Activated CD4-positive, alpha-beta T cell treated with anti-CD3 and anti-CD28 coated beads, Interleukin-2, amount 50 U/mL, for 1 hour (primary cell): ENCODE measurements at regions not wholly inside any gene's neighbourhood (a gene's known extent, or its start where the extent isn't known, plus 50 kb on each side); places are given as distances from the start of the nearest gene placed in this dataset.

Experiments used
- DNase-seq: peaks from one replicate; pipeline ENCODE4 v3.0.0-alpha.2; 2020

DNA sequence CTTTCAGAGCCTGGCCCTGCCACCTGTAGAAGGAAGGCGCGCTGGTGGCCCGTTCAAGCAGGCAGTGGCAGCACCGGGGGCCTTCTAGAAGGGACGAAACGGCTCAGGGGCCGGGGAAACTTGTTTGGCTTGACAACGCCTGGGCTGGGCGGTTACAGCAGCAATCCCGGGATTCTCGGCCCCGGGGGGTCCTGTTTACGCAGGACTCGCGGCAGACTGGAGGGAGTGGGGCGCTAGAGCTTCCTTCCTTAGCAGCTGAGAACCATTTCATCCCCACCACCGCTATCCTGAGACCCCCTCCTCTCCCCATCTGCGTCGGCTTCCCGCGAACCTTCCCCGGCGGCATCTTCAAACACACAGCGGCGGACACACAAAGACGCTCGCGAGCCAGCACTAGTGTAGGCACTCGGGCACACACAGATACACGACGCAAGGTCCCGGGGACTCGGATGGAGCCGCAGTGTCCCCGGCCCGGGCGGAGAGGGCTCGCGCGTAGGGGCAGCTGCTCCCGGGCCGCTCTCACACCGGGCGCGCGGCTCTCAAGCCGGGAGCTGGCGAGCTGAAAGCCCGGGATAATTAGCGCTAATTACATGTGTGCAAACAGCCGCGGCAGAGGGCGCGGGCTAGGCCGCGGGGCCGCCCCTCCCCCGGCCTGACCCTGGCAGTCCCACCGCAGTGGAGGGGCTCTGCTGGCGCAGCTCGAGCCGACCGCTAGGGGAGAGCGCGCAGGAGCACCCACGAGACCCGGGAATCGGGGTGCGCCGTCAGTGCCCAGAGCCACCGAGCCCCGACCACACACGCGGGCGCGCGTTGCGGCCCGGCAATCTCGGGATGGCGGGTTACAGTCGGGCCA lies 271.4 kb downstream of the FOXD2 start:
- DNase-seq, result no peak

DNA sequence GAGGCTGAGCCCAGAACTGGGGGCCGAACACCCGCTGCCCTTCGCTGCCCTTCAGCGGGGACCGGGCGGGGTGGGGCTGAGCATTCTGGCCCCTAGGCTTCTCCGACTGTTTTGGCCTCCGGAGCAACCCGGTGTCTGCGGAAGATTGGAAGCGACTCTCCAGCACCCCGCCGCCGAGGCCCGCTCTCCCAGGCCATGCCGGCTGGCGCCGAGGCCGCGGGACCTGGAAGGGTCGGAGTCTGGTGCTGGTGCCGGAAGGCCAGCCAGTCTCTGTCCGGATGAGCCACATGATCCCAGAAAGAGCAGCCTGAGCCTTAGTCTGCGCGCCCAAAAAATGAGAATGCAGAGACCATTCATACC lies 272.0 kb downstream of the FOXD2 start:
- DNase-seq, result no peak

DNA sequence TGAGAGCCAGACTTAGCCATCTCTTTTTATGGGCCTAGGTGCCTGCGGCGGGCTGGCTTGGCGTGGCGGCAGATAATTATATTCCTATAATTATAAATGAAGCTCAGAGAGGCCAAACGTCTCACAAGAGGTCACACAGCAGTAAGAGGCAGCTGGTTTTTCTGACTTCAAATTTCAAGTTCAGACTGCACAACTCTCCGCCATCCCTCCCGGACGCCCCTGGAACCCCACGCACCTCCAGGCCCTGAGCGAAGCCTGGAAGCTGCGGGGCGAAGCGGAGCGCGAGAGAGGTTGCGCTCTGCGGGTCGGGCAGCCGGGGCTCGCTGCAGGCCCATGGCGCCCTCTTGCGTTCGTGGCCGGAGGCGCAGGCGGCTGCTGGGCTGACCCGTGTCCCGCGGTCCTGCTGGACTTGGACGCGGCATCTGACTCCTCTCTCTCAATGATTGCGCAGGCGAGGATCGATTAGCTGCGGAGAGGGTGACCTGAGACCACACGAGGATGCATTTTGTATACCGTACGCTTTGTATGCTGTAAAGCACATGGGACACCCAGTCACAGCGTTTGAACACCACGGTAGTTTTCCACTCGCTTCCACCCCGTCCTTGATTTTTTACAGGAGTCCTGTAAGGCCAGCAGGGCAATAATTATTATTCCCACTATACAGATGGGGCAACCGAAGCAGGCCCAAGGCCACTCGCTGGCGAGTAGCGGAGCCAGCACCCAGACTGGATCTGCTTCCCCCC lies 272.7 kb downstream of the FOXD2 start:
- DNase-seq, result peak; percentile 61
